Heart right ventricle (tissue), 16 donors: ENCODE measurements at regions not wholly inside any gene's neighbourhood (a gene's known extent, or its start where the extent isn't known, plus 50 kb on each side); places are given as distances from the start of the nearest gene placed in this dataset.

ENCODE experiments used
- ATAC-seq, 8 donors: fragments of 200-7000 bp; cut with Tn5 transposase; one replicate each; pipeline ENCODE4 v1.9.1; 2020; ENCODE audit warnings: mild to moderate bottlenecking in 8 of 8, moderate library complexity in 8 of 8, moderate number of reproducible peaks in 1 of 8
- DNase-seq, 2 donors: peaks; one replicate each; pipeline ENCODE4 v3.0.0-alpha.2; 2020
- H3K27ac ChIP-seq, 10 donors: fragments of 200-600 bp; sonication (generic) in 2 of 10; one replicate each; pipeline versions ENCODE4 v1.5.0 to v1.8.0; 2020 to 2022; ENCODE audit warnings: mild to moderate bottlenecking in 3 of 10
- H3K27me3 ChIP-seq, 7 donors: fragments of 200-600 bp; one replicate each; pipeline ENCODE4 v1.8.0; 2021 to 2022; ENCODE audit warnings: mild to moderate bottlenecking in 2 of 7
- H3K36me3 ChIP-seq, 9 donors: fragments of 200-600 bp; sonication (generic) in 1 of 9; one replicate each; pipeline versions ENCODE4 v1.5.0 to v1.8.0; 2020 to 2022; ENCODE audit warnings: mild to moderate bottlenecking in 2 of 9
- H3K4me1 ChIP-seq, 9 donors: fragments of 200-600 bp; sonication (generic) in 1 of 9; one replicate each; pipeline versions ENCODE4 v1.5.0 to v1.8.0; 2020 to 2022; ENCODE audit warnings: mild to moderate bottlenecking in 4 of 9
- H3K4me3 ChIP-seq, 10 donors: fragments of 200-600 bp; sonication (generic) in 2 of 10; one replicate each; pipeline versions ENCODE4 v1.5.0 to v1.8.0; 2020 to 2022; ENCODE audit warnings: mild to moderate bottlenecking in 7 of 10, moderate library complexity in 2 of 10
- H3K9me3 ChIP-seq, 11 donors: fragments of 200-600 bp in 10 of 11; sonication (generic) in 2 of 11; one replicate each; pipeline versions ENCODE4 v1.5.0 to v1.8.0; 2013 to 2022; ENCODE audit warnings: mild to moderate bottlenecking in 2 of 11, control low read depth in 1 of 11, moderate library complexity in 1 of 11
- CTCF ChIP-seq, 9 donors: fragments of 200-600 bp; sonication (generic) in 2 of 9; IDR thresholded peaks; one replicate each; pipeline versions ENCODE4 v1.5.0 to v1.8.0; 2021 to 2022; ENCODE audit warnings: antibody characterized with exemption in 9 of 9, mild to moderate bottlenecking in 5 of 9, moderate library complexity in 1 of 9
- WGBS, 2 donors: extraction: QIAGEN DNeasy Blood & Tissue Kit; methylation state at CpG; one replicate each; pipeline ENCODE4 v1.1.7; 2013; ENCODE audit warnings: inconsistent platforms in 1 of 2; 5-methylcytosine and 5-hydroxymethylcytosine counted together
- intact Hi-C, 10 donors: fragments of 100-400 bp; cut with DNase I; formaldehyde crosslinking; loops; one replicate each; pipeline versions ENCODE4 v1.11.1 to v1.14.2; 2022
- donor health status: Arrhythmogenic right ventricular cardiomyopathy.
- donor health status: ischemic (EF 13 %, LVEDD 7.1; RV severe dilation, severe dysfunction).
- donor health status: healthy with polysubstance abuse.
- donor health status: DM: no; HTN: yes; CAD: no.
- donor health status: DM: no; HTN: no; CAD: no.
- donor health status: ischemic (EF 25% LVEDD 6.9; RV normal size, moderate dysfunction).
- donor health status: ischemic (EF 25% LVEDD 5.7; RV mildly dilated, moderate dysfunction).
- donor health status: healthy.
- donor health status: DM: yes; HTN: yes; CAD: no.
- donor health status: Ischemic cardiomyopathy.
- donor health status: ischemic (EF 35%, LVEDD 5.7; RV mildly dilated, moderate dysfunction).
- donor health status: nonischemic (EF 11% LVEDD 7.7; RV severe dilation, severe dysfunction).
- donor health status: DM: yes; HTN: yes; CAD: no.
- donor health status: PGD.
- donor health status: ischemic (EF 29% LVEDD 5.4; RV normal size, mild dysfunction).
- donor health status: nonischemic (EF 23%, LVEDD 6.1; RV moderate dilation, normal function).

GRCh38 chr10:28384557-28384956, 81.7 kb upstream of the MPP7 start:
- no peaks in the 10 kb centered on the region for H3K9me3 ChIP-seq
- TF ChIP-seq CTCF (IDR thresholded peaks at IDR 0.05), result no peak
- no peak for ATAC-seq
- DNase-seq, result no peak
- H3K27me3 ChIP-seq, result peaks cover 0 to 16% (median 9%) of the 10 kb centered on the region in 7 donors
- H3K27ac ChIP-seq, result no peak overlapping the region
- peaks cover 0 to 17% (median 0%) of the 10 kb centered on the region in 9 donors for H3K4me1 ChIP-seq
- no peaks in the 10 kb centered on the region for H3K36me3 ChIP-seq
- H3K4me3 ChIP-seq, result no peak overlapping the region
- 93 to 94% methylated on average over 2 of the region's 2 CpGs for WGBS, 2 donors
- intact Hi-C loops, result loop anchor here in 8 of 10 donors (2.0 to 10.0 kb wide), 7 partner anchors 82 to 940 kb away; partner anchors contain the start of genes MPP7 (in 5 of the 8) and MKX (in 2 of the 8)

- H3K4me1 ChIP-seq, result peaks cover 0 to 7% (median 0%) of the 10 kb centered on the region in 9 donors
- ATAC-seq, result no peak
- WGBS, 2 donors, result 74% methylated on average over 6 of the region's 6 CpGs
- no peaks in the 10 kb centered on the region for H3K36me3 ChIP-seq
- no peak for DNase-seq
- H3K27me3 ChIP-seq, result peaks cover 0 to 19% (median 9%) of the 10 kb centered on the region in 7 donors
- no peaks in the 10 kb centered on the region for H3K9me3 ChIP-seq
- no peak for TF ChIP-seq CTCF (IDR thresholded peaks at IDR 0.05)
- H3K27ac ChIP-seq, result no peak overlapping the region
- no peak overlapping the region for H3K4me3 ChIP-seq
- intact Hi-C loops, result loop anchor here in 5 of 10 donors (2.0 to 10.0 kb wide), 4 partner anchors 83 to 941 kb away; partner anchors contain the start of genes MKX (in 2 of the 5) and MPP7 (in 1 of the 5)
Measured at GRCh38 chr10:28385748-28386502, 83.1 kb upstream of the MPP7 start.

- Histone ChIP-seq H3K9me3 (no peaks in the 10 kb centered on the region), H3K4me3 (no peak overlapping the region), H3K27ac (no peak overlapping the region), H3K27me3 (peaks cover 0 to 19% (median 9%) of the 10 kb centered on the region in 7 donors), H3K4me1 (peaks cover 0 to 3% (median 0%) of the 10 kb centered on the region in 9 donors), H3K36me3 (no peaks in the 10 kb centered on the region)
- TF ChIP-seq CTCF (IDR thresholded peaks at IDR 0.05), result no peak
- intact Hi-C loops, result loop anchor here in 3 of 10 donors (10.0 kb wide), 2 partner anchors 642 to 942 kb away; partner anchors contain the start of gene MKX (in 2 of the 3)
- 59 to 61% methylated on average over 4 of the region's 4 CpGs for WGBS, 2 donors
- DNase-seq (no peak), ATAC-seq (no peak)
Measured at GRCh38 chr10:28386503-28386868, 83.6 kb upstream of the MPP7 start.

GRCh38 chr10:28387140-28387539, 84.3 kb upstream of the MPP7 start:
- 84 to 85% methylated on average over 7 of the region's 7 CpGs for WGBS, 2 donors
- H3K27me3 ChIP-seq, result peaks cover 0 to 19% (median 9%) of the 10 kb centered on the region in 7 donors
- no peak for ATAC-seq
- intact Hi-C loops, result loop anchor here in 3 of 10 donors (10.0 kb wide), 2 partner anchors 642 to 942 kb away; partner anchors contain the start of gene MKX (in 2 of the 3)
- H3K9me3 ChIP-seq, result no peaks in the 10 kb centered on the region
- no peaks in the 10 kb centered on the region for H3K4me1 ChIP-seq
- no peak overlapping the region for H3K4me3 ChIP-seq
- no peak for TF ChIP-seq CTCF (IDR thresholded peaks at IDR 0.05)
- no peaks in the 10 kb centered on the region for H3K36me3 ChIP-seq
- H3K27ac ChIP-seq, result no peak overlapping the region
- no peak for DNase-seq
